ENCODE measurements at regions not wholly inside any gene's neighbourhood (a gene's known extent, or its start where the extent isn't known, plus 50 kb on each side); places are given as distances from the start of the nearest gene placed in this dataset.
"Not testable (repeated sequence)": the region's sequence is repeated elsewhere in the genome, so short reads cannot be mapped to it uniquely, and the experiment has no call there.

- H3K4me3 ChIP-seq (ENCODE audit: low read depth, poor library complexity, severe bottlenecking): no peak overlapping the region
- 35 to 73% methylated on average over 3 to 4 of the region's 4 CpGs for WGBS, 2 donors
- TF ChIP-seq CTCF (IDR thresholded peaks at IDR 0.05): no peak
- no peak for TF ChIP-seq POLR2A (IDR thresholded peaks at IDR 0.05)
- no peak for DNase-seq (ENCODE audit: low spot score in 2 of 2)
- intact Hi-C loops (cut with DNase I; ENCODE audit: low total_unique reads): no loop called here
Observed at GRCh38 chrX:87961471-87961870, 443.9 kb downstream of the KLHL4 start.

- no peak overlapping the region for H3K4me3 ChIP-seq (ENCODE audit: low read depth, poor library complexity, severe bottlenecking)
- intact Hi-C loops (cut with DNase I; ENCODE audit: low total_unique reads): no loop called here
- DNase-seq (ENCODE audit: low spot score in 2 of 2): no peak
- TF ChIP-seq POLR2A (IDR thresholded peaks at IDR 0.05): no peak
- 87 to 94% methylated on average over 2 of the region's 2 CpGs for whole genome bisulfite sequencing, 2 donors
Observed at GRCh38 chrX:87968118-87968517, 450.5 kb downstream of the KLHL4 start.

GRCh38 chrX:87972121-87972520 lies 454.5 kb downstream of the KLHL4 start:
- 70 to 90% methylated on average over 6 of the region's 6 CpGs for WGBS, 2 donors
- intact Hi-C loops (cut with DNase I; ENCODE audit: low total_unique reads); DNase-seq (ENCODE audit: low spot score in 2 of 2); H3K4me3 ChIP-seq (ENCODE audit: low read depth, poor library complexity, severe bottlenecking): not testable (repeated sequence)

GRCh38 chrX:87975365-87975764 lies 457.8 kb downstream of the KLHL4 start:
- no peak for TF ChIP-seq CTCF (IDR thresholded peaks at IDR 0.05)
- no peak for TF ChIP-seq POLR2A (IDR thresholded peaks at IDR 0.05)
- WGBS, 2 donors: 71 to 83% methylated on average over 1 of the region's 1 CpG
- no peak for DNase-seq (ENCODE audit: low spot score in 2 of 2)
- no peak overlapping the region for H3K4me3 ChIP-seq (ENCODE audit: low read depth, poor library complexity, severe bottlenecking)
- intact Hi-C loops (cut with DNase I; ENCODE audit: low total_unique reads): no loop called here

GRCh38 chrX:88007873-88008272 lies 490.3 kb downstream of the KLHL4 start:
- intact Hi-C loops (cut with DNase I; ENCODE audit: low total_unique reads); DNase-seq (ENCODE audit: low spot score in 2 of 2); H3K4me3 ChIP-seq (ENCODE audit: low read depth, poor library complexity, severe bottlenecking): not testable (repeated sequence)
- WGBS, 2 donors: 87 to 92% methylated on average over 3 of the region's 3 CpGs

- intact Hi-C loops (cut with DNase I; ENCODE audit: low total_unique reads): no loop called here
- TF ChIP-seq POLR2A (IDR thresholded peaks at IDR 0.05): no peak
- no peak overlapping the region for H3K4me3 ChIP-seq (ENCODE audit: low read depth, poor library complexity, severe bottlenecking)
- no peak for DNase-seq (ENCODE audit: low spot score in 2 of 2)
- WGBS, 2 donors: 70 to 80% methylated on average over 3 of the region's 3 CpGs
Observed at GRCh38 chrX:88024022-88024421, 506.4 kb downstream of the KLHL4 start.

- TF ChIP-seq CTCF (IDR thresholded peaks at IDR 0.05) (no peak), POLR2A (IDR thresholded peaks at IDR 0.05) (no peak)
- intact Hi-C loops (cut with DNase I; ENCODE audit: low total_unique reads): no loop called here
- H3K4me3 ChIP-seq (ENCODE audit: low read depth, poor library complexity, severe bottlenecking): no peak overlapping the region
- no peak for DNase-seq (ENCODE audit: low spot score in 2 of 2)
- WGBS, 2 donors: 80 to 84% methylated on average over 2 of the region's 2 CpGs
Observed at GRCh38 chrX:88072339-88073030, 554.9 kb downstream of the KLHL4 start.

GRCh38 chrX:88101968-88102367 lies 584.4 kb downstream of the KLHL4 start:
- intact Hi-C loops (cut with DNase I; ENCODE audit: low total_unique reads): no loop called here
- H3K4me3 ChIP-seq (ENCODE audit: low read depth, poor library complexity, severe bottlenecking): no peak overlapping the region
- TF ChIP-seq CTCF (IDR thresholded peaks at IDR 0.05): no peak
- no peak for TF ChIP-seq POLR2A (IDR thresholded peaks at IDR 0.05)
- DNase-seq (ENCODE audit: low spot score in 2 of 2): no peak
- 48 to 50% methylated on average over 2 of the region's 2 CpGs for WGBS, 2 donors

Data from lower leg skin (tissue), 4 donors.